H1 (cell line): ENCODE measurements at regions not wholly inside any gene's neighbourhood (a gene's known extent, or its start where the extent isn't known, plus 50 kb on each side); places are given as distances from the start of the nearest gene placed in this dataset.

Source experiments
- ATF3 ChIP-seq: IDR thresholded peaks from 2 replicates; pipeline ENCODE4 v1.6.1; 2011; ENCODE audit warnings: low read depth, mild to moderate bottlenecking, low read length; ENCODE audit not compliant: insufficient read depth
- CTCF ChIP-seq, 3 experiments: IDR thresholded peaks; 1 replicate in 2 of 3; 2 replicates in 1 of 3; pipeline versions ENCODE4 v1.5.1 to v1.6.1; 2011; ENCODE audit warnings: low read length in 3 of 3, mild to moderate bottlenecking in 3 of 3, inconsistent platforms in 2 of 3, low read depth in 1 of 3, moderate library complexity in 1 of 3; ENCODE audit not compliant: insufficient read depth in 1 of 3; ENCODE audit errors: control extremely low read depth in 1 of 3
- SUZ12 ChIP-seq: fragments of 200-600 bp; sonication (generic); IDR thresholded peaks from 2 replicates; pipeline ENCODE4 v1.6.1; 2012; ENCODE audit warnings: mild to moderate bottlenecking, inconsistent platforms, low read length, moderate library complexity, mixed read lengths
- TF ChIP-seq, protein P1 (sequence below): fragments of 300-600 bp; sonication (generic); IDR thresholded peaks from 2 replicates; pipeline ENCODE4 v1.7.1; 2012; ENCODE audit warnings: low read length, moderate library complexity, mild to moderate bottlenecking, inconsistent platforms; ENCODE audit not compliant: insufficient replicate concordance

- TF ChIP-seq ATF3 (no peak), CTCF (IDR thresholded peaks at IDR 0.05; ENCODE audit: control extremely low read depth in 1 of 3, insufficient read depth in 1 of 3, low read depth in 1 of 3, low read length in 3 of 3) (no peak), SUZ12 (no peak)
- TF ChIP-seq, protein P1, sequence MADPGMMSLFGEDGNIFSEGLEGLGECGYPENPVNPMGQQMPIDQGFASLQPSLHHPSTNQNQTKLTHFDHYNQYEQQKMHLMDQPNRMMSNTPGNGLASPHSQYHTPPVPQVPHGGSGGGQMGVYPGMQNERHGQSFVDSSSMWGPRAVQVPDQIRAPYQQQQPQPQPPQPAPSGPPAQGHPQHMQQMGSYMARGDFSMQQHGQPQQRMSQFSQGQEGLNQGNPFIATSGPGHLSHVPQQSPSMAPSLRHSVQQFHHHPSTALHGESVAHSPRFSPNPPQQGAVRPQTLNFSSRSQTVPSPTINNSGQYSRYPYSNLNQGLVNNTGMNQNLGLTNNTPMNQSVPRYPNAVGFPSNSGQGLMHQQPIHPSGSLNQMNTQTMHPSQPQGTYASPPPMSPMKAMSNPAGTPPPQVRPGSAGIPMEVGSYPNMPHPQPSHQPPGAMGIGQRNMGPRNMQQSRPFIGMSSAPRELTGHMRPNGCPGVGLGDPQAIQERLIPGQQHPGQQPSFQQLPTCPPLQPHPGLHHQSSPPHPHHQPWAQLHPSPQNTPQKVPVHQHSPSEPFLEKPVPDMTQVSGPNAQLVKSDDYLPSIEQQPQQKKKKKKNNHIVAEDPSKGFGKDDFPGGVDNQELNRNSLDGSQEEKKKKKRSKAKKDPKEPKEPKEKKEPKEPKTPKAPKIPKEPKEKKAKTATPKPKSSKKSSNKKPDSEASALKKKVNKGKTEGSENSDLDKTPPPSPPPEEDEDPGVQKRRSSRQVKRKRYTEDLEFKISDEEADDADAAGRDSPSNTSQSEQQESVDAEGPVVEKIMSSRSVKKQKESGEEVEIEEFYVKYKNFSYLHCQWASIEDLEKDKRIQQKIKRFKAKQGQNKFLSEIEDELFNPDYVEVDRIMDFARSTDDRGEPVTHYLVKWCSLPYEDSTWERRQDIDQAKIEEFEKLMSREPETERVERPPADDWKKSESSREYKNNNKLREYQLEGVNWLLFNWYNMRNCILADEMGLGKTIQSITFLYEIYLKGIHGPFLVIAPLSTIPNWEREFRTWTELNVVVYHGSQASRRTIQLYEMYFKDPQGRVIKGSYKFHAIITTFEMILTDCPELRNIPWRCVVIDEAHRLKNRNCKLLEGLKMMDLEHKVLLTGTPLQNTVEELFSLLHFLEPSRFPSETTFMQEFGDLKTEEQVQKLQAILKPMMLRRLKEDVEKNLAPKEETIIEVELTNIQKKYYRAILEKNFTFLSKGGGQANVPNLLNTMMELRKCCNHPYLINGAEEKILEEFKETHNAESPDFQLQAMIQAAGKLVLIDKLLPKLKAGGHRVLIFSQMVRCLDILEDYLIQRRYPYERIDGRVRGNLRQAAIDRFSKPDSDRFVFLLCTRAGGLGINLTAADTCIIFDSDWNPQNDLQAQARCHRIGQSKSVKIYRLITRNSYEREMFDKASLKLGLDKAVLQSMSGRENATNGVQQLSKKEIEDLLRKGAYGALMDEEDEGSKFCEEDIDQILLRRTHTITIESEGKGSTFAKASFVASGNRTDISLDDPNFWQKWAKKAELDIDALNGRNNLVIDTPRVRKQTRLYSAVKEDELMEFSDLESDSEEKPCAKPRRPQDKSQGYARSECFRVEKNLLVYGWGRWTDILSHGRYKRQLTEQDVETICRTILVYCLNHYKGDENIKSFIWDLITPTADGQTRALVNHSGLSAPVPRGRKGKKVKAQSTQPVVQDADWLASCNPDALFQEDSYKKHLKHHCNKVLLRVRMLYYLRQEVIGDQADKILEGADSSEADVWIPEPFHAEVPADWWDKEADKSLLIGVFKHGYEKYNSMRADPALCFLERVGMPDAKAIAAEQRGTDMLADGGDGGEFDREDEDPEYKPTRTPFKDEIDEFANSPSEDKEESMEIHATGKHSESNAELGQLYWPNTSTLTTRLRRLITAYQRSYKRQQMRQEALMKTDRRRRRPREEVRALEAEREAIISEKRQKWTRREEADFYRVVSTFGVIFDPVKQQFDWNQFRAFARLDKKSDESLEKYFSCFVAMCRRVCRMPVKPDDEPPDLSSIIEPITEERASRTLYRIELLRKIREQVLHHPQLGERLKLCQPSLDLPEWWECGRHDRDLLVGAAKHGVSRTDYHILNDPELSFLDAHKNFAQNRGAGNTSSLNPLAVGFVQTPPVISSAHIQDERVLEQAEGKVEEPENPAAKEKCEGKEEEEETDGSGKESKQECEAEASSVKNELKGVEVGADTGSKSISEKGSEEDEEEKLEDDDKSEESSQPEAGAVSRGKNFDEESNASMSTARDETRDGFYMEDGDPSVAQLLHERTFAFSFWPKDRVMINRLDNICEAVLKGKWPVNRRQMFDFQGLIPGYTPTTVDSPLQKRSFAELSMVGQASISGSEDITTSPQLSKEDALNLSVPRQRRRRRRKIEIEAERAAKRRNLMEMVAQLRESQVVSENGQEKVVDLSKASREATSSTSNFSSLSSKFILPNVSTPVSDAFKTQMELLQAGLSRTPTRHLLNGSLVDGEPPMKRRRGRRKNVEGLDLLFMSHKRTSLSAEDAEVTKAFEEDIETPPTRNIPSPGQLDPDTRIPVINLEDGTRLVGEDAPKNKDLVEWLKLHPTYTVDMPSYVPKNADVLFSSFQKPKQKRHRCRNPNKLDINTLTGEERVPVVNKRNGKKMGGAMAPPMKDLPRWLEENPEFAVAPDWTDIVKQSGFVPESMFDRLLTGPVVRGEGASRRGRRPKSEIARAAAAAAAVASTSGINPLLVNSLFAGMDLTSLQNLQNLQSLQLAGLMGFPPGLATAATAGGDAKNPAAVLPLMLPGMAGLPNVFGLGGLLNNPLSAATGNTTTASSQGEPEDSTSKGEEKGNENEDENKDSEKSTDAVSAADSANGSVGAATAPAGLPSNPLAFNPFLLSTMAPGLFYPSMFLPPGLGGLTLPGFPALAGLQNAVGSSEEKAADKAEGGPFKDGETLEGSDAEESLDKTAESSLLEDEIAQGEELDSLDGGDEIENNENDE: no peak
- TF ChIP-seq, all 59 proteins: peak for 0
Measured at GRCh38 chr5:56421246-56422075, 188.3 kb upstream of the ANKRD55 start (continued).
